ENCODE measurements at regions not wholly inside any gene's neighbourhood (a gene's known extent, or its start where the extent isn't known, plus 50 kb on each side); places are given as distances from the start of the nearest gene placed in this dataset.
"Not testable (repeated sequence)": the region's sequence is repeated elsewhere in the genome, so short reads cannot be mapped to it uniquely, and the experiment has no call there.

- Histone ChIP-seq H3K27me3 (ENCODE audit: insufficient read depth, insufficient read length) (no peaks in the 10 kb centered on the region), H3K9ac (ENCODE audit: insufficient read length, low read depth) (no peak overlapping the region), H3K9me3 (ENCODE audit: insufficient read depth, low read length) (no peaks in the 10 kb centered on the region), H3K4me1 (ENCODE audit: insufficient read depth, insufficient read length) (no peaks in the 10 kb centered on the region), H3K4me3 (ENCODE audit: insufficient read length, low read depth) (no peak overlapping the region), H3K36me3 (ENCODE audit: insufficient read depth, insufficient read length, low read length) (no peaks in the 10 kb centered on the region)
- no peak for DNase-seq (ENCODE audit: low read depth, low spot score)
- no peak for TF ChIP-seq SUZ12 (IDR thresholded peaks at IDR 0.05; ENCODE audit: extremely low read depth, insufficient read depth, insufficient read length)
- TF ChIP-seq YY1 (IDR thresholded peaks at IDR 0.05; ENCODE audit: insufficient read depth, insufficient read length), result no peak
- no peak for TF ChIP-seq ZNF274 (IDR thresholded peaks at IDR 0.05; ENCODE audit: low read depth, low read length)
Measured at GRCh38 chr4:148618856-148619255, 176.6 kb upstream of the NR3C2 start.

- no peaks in the 10 kb centered on the region for H3K27me3 ChIP-seq (ENCODE audit: insufficient read depth, insufficient read length)
- H3K9me3 ChIP-seq (ENCODE audit: insufficient read depth, low read length), result no peaks in the 10 kb centered on the region
- no peaks in the 10 kb centered on the region for H3K36me3 ChIP-seq (ENCODE audit: insufficient read depth, insufficient read length, low read length)
- no peak overlapping the region for H3K4me3 ChIP-seq (ENCODE audit: insufficient read length, low read depth)
- H3K9ac ChIP-seq (ENCODE audit: insufficient read length, low read depth), result no peak overlapping the region
- H3K4me1 ChIP-seq (ENCODE audit: insufficient read depth, insufficient read length), result no peaks in the 10 kb centered on the region
- TF ChIP-seq SUZ12 (IDR thresholded peaks at IDR 0.05; ENCODE audit: extremely low read depth, insufficient read depth, insufficient read length), result no peak
- TF ChIP-seq ZNF274 (IDR thresholded peaks at IDR 0.05; ENCODE audit: low read depth, low read length), result no peak
- no peak for TF ChIP-seq YY1 (IDR thresholded peaks at IDR 0.05; ENCODE audit: insufficient read depth, insufficient read length)
- DNase-seq (ENCODE audit: low read depth, low spot score), result no peak
Measured at GRCh38 chr4:148608968-148609367, 166.8 kb upstream of the NR3C2 start.

DNA sequence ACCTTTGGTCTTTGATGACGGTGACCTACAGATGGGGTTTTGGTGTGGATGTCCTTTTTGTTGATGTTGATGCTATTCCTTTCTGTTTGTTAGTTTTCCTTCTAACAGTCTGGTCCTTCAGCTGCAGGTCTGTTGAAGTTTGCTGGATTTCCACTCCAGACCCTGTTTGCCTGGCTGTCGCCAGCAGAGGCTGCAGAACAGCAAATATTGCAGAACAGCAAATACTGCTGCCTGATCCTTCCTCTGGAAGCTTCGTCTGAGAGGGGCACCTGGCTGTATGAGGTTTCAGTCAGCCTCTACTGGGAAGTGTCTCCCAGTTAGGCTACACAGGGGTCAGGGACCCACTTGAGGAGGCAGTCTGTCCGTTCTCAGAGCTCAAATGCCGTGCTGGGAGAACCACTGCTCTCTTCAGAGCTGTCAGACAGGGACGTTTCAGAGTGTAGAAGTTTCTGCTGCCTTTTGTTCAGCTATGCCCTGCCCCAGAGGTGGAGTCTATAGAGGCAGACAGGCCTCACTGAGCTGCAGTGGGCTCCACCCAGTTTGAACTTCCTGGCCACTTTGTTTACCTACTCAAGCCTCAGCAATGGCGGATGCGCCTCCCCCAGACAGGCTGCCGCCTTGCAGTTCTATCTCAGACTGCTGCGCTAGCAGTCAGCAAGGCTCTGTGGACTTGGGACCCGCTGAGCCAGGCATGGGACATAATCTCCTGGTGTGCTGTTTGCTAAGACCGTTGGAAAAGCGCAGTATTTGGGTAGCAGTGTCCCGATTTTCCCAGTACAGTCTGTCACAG, 156.4 kb upstream of the NR3C2 start:
- not testable (repeated sequence) for H3K27me3 ChIP-seq (ENCODE audit: insufficient read depth, insufficient read length); H3K4me3 ChIP-seq (ENCODE audit: insufficient read length, low read depth); H3K4me1 ChIP-seq (ENCODE audit: insufficient read depth, insufficient read length); H3K36me3 ChIP-seq (ENCODE audit: insufficient read depth, insufficient read length, low read length); H3K9me3 ChIP-seq (ENCODE audit: insufficient read depth, low read length); H3K9ac ChIP-seq (ENCODE audit: insufficient read length, low read depth); DNase-seq (ENCODE audit: low read depth, low spot score)

GRCh38 chr4:148589182-148589581, 147.0 kb upstream of the NR3C2 start:
- no peaks in the 10 kb centered on the region for H3K4me1 ChIP-seq (ENCODE audit: insufficient read depth, insufficient read length)
- TF ChIP-seq SUZ12 (IDR thresholded peaks at IDR 0.05; ENCODE audit: extremely low read depth, insufficient read depth, insufficient read length) (no peak), YY1 (IDR thresholded peaks at IDR 0.05; ENCODE audit: insufficient read depth, insufficient read length) (no peak), ZNF274 (IDR thresholded peaks at IDR 0.05; ENCODE audit: low read depth, low read length) (no peak)
- no peak overlapping the region for H3K9ac ChIP-seq (ENCODE audit: insufficient read length, low read depth)
- no peak overlapping the region for H3K4me3 ChIP-seq (ENCODE audit: insufficient read length, low read depth)
- no peak for DNase-seq (ENCODE audit: low read depth, low spot score)
- no peaks in the 10 kb centered on the region for H3K27me3 ChIP-seq (ENCODE audit: insufficient read depth, insufficient read length)
- no peaks in the 10 kb centered on the region for H3K36me3 ChIP-seq (ENCODE audit: insufficient read depth, insufficient read length, low read length)
- peaks cover 7% of the 10 kb centered on the region; the same call in 1 of the 2 replicates for H3K9me3 ChIP-seq (ENCODE audit: insufficient read depth, low read length)

- Histone ChIP-seq H3K9ac (ENCODE audit: insufficient read length, low read depth) (no peak overlapping the region), H3K9me3 (ENCODE audit: insufficient read depth, low read length) (no peaks in the 10 kb centered on the region; the same call in 1 of the 2 replicates), H3K36me3 (ENCODE audit: insufficient read depth, insufficient read length, low read length) (no peaks in the 10 kb centered on the region), H3K4me1 (ENCODE audit: insufficient read depth, insufficient read length) (no peaks in the 10 kb centered on the region), H3K4me3 (ENCODE audit: insufficient read length, low read depth) (no peak overlapping the region), H3K27me3 (ENCODE audit: insufficient read depth, insufficient read length) (no peaks in the 10 kb centered on the region)
- no peak for DNase-seq (ENCODE audit: low read depth, low spot score)
- no peak for TF ChIP-seq SUZ12 (IDR thresholded peaks at IDR 0.05; ENCODE audit: extremely low read depth, insufficient read depth, insufficient read length)
- TF ChIP-seq ZNF274 (IDR thresholded peaks at IDR 0.05; ENCODE audit: low read depth, low read length), result no peak
- no peak for TF ChIP-seq YY1 (IDR thresholded peaks at IDR 0.05; ENCODE audit: insufficient read depth, insufficient read length)
Measured at GRCh38 chr4:148575577-148575976, 133.4 kb upstream of the NR3C2 start.

- no peak for DNase-seq (ENCODE audit: low read depth, low spot score)
- H3K9me3 ChIP-seq (ENCODE audit: insufficient read depth, low read length), result no peaks in the 10 kb centered on the region; the same call in 1 of the 2 replicates
- no peak overlapping the region for H3K4me3 ChIP-seq (ENCODE audit: insufficient read length, low read depth)
- no peak overlapping the region for H3K9ac ChIP-seq (ENCODE audit: insufficient read length, low read depth)
- no peaks in the 10 kb centered on the region for H3K27me3 ChIP-seq (ENCODE audit: insufficient read depth, insufficient read length)
- TF ChIP-seq SUZ12 (IDR thresholded peaks at IDR 0.05; ENCODE audit: extremely low read depth, insufficient read depth, insufficient read length), result no peak
- no peak for TF ChIP-seq ZNF274 (IDR thresholded peaks at IDR 0.05; ENCODE audit: low read depth, low read length)
- no peaks in the 10 kb centered on the region for H3K36me3 ChIP-seq (ENCODE audit: insufficient read depth, insufficient read length, low read length)
- no peaks in the 10 kb centered on the region for H3K4me1 ChIP-seq (ENCODE audit: insufficient read depth, insufficient read length)
Measured at GRCh38 chr4:148574911-148575310, 132.7 kb upstream of the NR3C2 start.

- H3K9me3 ChIP-seq (ENCODE audit: insufficient read depth, low read length), result no peaks in the 10 kb centered on the region; the same call in 1 of the 2 replicates
- no peak overlapping the region for H3K9ac ChIP-seq (ENCODE audit: insufficient read length, low read depth)
- no peaks in the 10 kb centered on the region for H3K27me3 ChIP-seq (ENCODE audit: insufficient read depth, insufficient read length)
- H3K36me3 ChIP-seq (ENCODE audit: insufficient read depth, insufficient read length, low read length), result no peaks in the 10 kb centered on the region
- no peaks in the 10 kb centered on the region for H3K4me1 ChIP-seq (ENCODE audit: insufficient read depth, insufficient read length)
- no peak for DNase-seq (ENCODE audit: low read depth, low spot score)
- no peak overlapping the region for H3K4me3 ChIP-seq (ENCODE audit: insufficient read length, low read depth)
- TF ChIP-seq SUZ12 (IDR thresholded peaks at IDR 0.05; ENCODE audit: extremely low read depth, insufficient read depth, insufficient read length), result no peak
- TF ChIP-seq YY1 (IDR thresholded peaks at IDR 0.05; ENCODE audit: insufficient read depth, insufficient read length), result no peak
- no peak for TF ChIP-seq ZNF274 (IDR thresholded peaks at IDR 0.05; ENCODE audit: low read depth, low read length)
Measured at GRCh38 chr4:148574502-148574901, 132.3 kb upstream of the NR3C2 start.

Data from NT2/D1 (cell line).